ENCODE measurements at regions not wholly inside any gene's neighbourhood (a gene's known extent, or its start where the extent isn't known, plus 50 kb on each side); places are given as distances from the start of the nearest gene placed in this dataset.

DNA sequence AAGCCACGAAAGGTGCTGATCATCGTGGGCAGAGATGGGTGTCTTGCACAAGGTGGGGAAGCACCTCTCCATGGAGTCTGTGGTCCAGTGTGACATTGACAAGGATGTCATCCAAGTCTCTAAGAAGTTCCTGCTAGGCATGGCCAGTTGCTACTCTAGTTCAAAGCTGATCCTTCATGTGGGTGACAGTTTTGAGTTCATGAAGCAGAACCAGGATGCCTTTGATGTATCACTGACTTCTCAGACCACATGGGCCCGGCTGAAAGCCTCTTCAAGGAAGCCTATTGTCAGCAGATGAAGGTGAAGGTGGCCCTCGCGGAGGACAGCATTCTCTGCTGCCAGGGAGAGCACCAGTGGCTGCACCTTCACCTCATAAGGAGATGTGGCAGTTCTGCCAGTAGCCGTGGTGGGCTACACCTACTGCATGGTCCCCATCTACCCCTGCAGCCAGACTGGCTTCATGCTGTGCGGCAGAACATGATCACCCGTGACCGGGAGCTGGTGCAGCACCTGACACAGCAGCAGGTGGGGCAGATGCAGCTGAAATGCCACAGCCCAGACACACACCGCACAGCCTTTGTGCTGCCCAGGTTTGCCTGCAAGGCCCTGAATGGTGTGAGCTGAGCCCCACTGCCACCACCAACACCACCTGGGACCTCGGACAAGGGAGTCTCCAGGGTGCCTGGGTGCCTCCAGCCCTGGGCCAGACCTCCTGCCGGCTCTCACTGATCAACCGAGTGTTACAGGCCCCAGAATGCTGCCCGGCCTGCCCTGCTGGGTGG is 75.0 kb upstream of the SULF2 start:
- RAD21 ChIA-PET (ENCODE audit: unreplicated experiment): no interaction called here
- peak; percentile 52 for FAIRE-seq

More for the DNA sequence above, 75.0 kb upstream of the SULF2 start:
- CTCF ChIA-PET: no interaction called here
- no peak overlapping the region for H3K4me2 ChIP-seq (ENCODE audit: control insufficient read depth, insufficient read depth)
- BruUV-seq (replicated peaks): no TSS peak
- in situ Hi-C loops (cut with MboI) (no loop called here), intact Hi-C loops (cut with micrococcal nuclease; ENCODE audit: unreplicated experiment) (no loop called here)
- no peaks in the 10 kb centered on the region for H3K79me2 ChIP-seq (ENCODE audit: control insufficient read depth, insufficient read depth, low read length)
- H3K9ac ChIP-seq (ENCODE audit: control insufficient read depth, insufficient read depth, low read length): no peak overlapping the region
- POLR2A ChIA-PET: no interaction called here
- H3K4me1 ChIP-seq (ENCODE audit: control insufficient read depth, insufficient read depth, low read length): peaks cover 14% of the 10 kb centered on the region
- peak; percentile 70 for TF ChIP-seq TCF7 (IDR thresholded peaks at IDR 0.05; ENCODE audit: borderline replicate concordance)
- TF ChIP-seq, protein P1, sequence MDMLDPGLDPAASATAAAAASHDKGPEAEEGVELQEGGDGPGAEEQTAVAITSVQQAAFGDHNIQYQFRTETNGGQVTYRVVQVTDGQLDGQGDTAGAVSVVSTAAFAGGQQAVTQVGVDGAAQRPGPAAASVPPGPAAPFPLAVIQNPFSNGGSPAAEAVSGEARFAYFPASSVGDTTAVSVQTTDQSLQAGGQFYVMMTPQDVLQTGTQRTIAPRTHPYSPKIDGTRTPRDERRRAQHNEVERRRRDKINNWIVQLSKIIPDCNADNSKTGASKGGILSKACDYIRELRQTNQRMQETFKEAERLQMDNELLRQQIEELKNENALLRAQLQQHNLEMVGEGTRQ (IDR thresholded peaks at IDR 0.05; ENCODE audit: borderline replicate concordance, low read depth, low read length): no peak
- TF ChIP-seq, protein P2, sequence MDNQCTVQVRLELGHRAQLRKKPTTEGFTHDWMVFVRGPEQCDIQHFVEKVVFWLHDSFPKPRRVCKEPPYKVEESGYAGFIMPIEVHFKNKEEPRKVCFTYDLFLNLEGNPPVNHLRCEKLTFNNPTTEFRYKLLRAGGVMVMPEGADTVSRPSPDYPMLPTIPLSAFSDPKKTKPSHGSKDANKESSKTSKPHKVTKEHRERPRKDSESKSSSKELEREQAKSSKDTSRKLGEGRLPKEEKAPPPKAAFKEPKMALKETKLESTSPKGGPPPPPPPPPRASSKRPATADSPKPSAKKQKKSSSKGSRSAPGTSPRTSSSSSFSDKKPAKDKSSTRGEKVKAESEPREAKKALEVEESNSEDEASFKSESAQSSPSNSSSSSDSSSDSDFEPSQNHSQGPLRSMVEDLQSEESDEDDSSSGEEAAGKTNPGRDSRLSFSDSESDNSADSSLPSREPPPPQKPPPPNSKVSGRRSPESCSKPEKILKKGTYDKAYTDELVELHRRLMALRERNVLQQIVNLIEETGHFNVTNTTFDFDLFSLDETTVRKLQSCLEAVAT (IDR thresholded peaks at IDR 0.05): 0 out of 2 replicates have a peak, but pooled peaks have one; percentile 19
- TF ChIP-seq RUNX3 (IDR thresholded peaks at IDR 0.05; ENCODE audit: low read length): 0 out of 2 replicates have a peak, but pooled peaks have one; percentile 26
- peak; percentile 80; the same call in 1 of the 2 replicates for TF ChIP-seq PAX5 (IDR thresholded peaks at IDR 0.05; ENCODE audit: borderline replicate concordance, low read depth, low read length)
- no peak for TF ChIP-seq NFIC (IDR thresholded peaks at IDR 0.05; ENCODE audit: low read depth, low read length)
- TF ChIP-seq POU2F2 (IDR thresholded peaks at IDR 0.05; ENCODE audit: borderline replicate concordance, low read depth, low read length): no peak
- TF ChIP-seq, protein P3, sequence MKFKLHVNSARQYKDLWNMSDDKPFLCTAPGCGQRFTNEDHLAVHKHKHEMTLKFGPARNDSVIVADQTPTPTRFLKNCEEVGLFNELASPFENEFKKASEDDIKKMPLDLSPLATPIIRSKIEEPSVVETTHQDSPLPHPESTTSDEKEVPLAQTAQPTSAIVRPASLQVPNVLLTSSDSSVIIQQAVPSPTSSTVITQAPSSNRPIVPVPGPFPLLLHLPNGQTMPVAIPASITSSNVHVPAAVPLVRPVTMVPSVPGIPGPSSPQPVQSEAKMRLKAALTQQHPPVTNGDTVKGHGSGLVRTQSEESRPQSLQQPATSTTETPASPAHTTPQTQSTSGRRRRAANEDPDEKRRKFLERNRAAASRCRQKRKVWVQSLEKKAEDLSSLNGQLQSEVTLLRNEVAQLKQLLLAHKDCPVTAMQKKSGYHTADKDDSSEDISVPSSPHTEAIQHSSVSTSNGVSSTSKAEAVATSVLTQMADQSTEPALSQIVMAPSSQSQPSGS (IDR thresholded peaks at IDR 0.05; ENCODE audit: low read length): no peak
- TF ChIP-seq, protein P4, sequence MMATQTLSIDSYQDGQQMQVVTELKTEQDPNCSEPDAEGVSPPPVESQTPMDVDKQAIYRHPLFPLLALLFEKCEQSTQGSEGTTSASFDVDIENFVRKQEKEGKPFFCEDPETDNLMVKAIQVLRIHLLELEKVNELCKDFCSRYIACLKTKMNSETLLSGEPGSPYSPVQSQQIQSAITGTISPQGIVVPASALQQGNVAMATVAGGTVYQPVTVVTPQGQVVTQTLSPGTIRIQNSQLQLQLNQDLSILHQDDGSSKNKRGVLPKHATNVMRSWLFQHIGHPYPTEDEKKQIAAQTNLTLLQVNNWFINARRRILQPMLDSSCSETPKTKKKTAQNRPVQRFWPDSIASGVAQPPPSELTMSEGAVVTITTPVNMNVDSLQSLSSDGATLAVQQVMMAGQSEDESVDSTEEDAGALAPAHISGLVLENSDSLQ (IDR thresholded peaks at IDR 0.05): no peak
- DNase-seq (ENCODE audit: low read depth, low spot score) (no peak), ATAC-seq (peak; percentile 27)
- no peak overlapping the region for H3K4me3 ChIP-seq
- WGBS (ENCODE audit: insufficient coverage, insufficient replicate concordance, low lambda C conversion rate, missing lambda C conversion rate): 35% methylated on average over 14 of the region's 14 CpGs
- no peaks in the 10 kb centered on the region for H3K9me3 ChIP-seq (replicated peaks; ENCODE audit: control insufficient read depth, insufficient read depth, low read length)
- H4K20me1 ChIP-seq (ENCODE audit: control insufficient read depth, insufficient read depth): no peaks in the 10 kb centered on the region
- SMC1A ChIA-PET (ENCODE audit: uncharacterized antibody, unreplicated experiment): interaction anchor here (0.6 kb wide), 1 partner anchor 127 kb away, joined by 3 read pairs; no protein-coding TSS in a partner anchor
- no peak overlapping the region for H2AFZ ChIP-seq (ENCODE audit: control insufficient read depth, low read depth, low read length)
- H3K27me3 ChIP-seq (replicated peaks in 1 of 2; ENCODE audit: control insufficient read depth in 2 of 2, insufficient read depth in 2 of 2, low read length in 1 of 2): no peaks in the 10 kb centered on the region
- H3K36me3 ChIP-seq (ENCODE audit: control insufficient read depth in 2 of 2, insufficient read depth in 2 of 2, low read length in 1 of 2): no peaks in the 10 kb centered on the region
- H3K27ac ChIP-seq (ENCODE audit: control insufficient read depth, insufficient read depth): no peak overlapping the region
